ENCODE measurements at regions not wholly inside any gene's neighbourhood (a gene's known extent, or its start where the extent isn't known, plus 50 kb on each side); places are given as distances from the start of the nearest gene placed in this dataset.
"Not testable (repeated sequence)": the region's sequence is repeated elsewhere in the genome, so short reads cannot be mapped to it uniquely, and the experiment has no call there.

DNA sequence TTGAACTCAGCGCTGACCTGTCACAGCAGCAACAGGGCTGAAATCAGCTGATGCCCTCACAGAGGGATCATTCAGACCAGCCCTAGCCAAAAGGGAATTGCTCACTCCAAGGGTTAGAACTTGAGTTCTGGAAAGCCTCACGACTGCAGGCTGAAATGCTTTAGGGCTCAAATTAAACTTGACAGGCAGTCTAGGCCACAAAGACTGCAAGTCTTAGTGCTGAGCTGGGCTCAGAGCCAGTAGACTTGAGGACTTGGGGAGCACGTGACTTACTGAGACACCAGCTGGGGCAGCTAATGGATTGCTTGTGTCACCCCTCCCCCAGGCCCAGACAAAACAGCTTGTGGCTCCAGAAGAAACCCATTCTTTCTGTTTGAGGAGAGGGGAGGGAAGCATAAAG is 119.0 kb upstream of the SLC6A14 start:
- DNase-seq = no peak
- Histone ChIP-seq H3K36me3 (no peaks in the 10 kb centered on the region), H3K27ac (no peak overlapping the region), H3K4me3 (no peak overlapping the region), H3K4me1 (no peaks in the 10 kb centered on the region), H3K9me3 (no peaks in the 10 kb centered on the region), H3K27me3 (no peaks in the 10 kb centered on the region)
- in situ Hi-C loops (cut with MboI; ENCODE audit: low pct_ligation_motif_present in 1 of 4, low pct_unique_long_range_greater_than_20kb in 1 of 4, low sequenced_read_pairs in 3 of 4) (no loop called here), intact Hi-C loops (cut with DNase I; ENCODE audit: low total_unique reads) (no loop called here)
- TF ChIP-seq, protein P1, sequence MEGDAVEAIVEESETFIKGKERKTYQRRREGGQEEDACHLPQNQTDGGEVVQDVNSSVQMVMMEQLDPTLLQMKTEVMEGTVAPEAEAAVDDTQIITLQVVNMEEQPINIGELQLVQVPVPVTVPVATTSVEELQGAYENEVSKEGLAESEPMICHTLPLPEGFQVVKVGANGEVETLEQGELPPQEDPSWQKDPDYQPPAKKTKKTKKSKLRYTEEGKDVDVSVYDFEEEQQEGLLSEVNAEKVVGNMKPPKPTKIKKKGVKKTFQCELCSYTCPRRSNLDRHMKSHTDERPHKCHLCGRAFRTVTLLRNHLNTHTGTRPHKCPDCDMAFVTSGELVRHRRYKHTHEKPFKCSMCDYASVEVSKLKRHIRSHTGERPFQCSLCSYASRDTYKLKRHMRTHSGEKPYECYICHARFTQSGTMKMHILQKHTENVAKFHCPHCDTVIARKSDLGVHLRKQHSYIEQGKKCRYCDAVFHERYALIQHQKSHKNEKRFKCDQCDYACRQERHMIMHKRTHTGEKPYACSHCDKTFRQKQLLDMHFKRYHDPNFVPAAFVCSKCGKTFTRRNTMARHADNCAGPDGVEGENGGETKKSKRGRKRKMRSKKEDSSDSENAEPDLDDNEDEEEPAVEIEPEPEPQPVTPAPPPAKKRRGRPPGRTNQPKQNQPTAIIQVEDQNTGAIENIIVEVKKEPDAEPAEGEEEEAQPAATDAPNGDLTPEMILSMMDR (IDR thresholded peaks at IDR 0.05) = no peak
- TF ChIP-seq POLR2A (IDR thresholded peaks at IDR 0.05) = no peak
- TF ChIP-seq POLR2AphosphoS5 (IDR thresholded peaks at IDR 0.05) = no peak
- TF ChIP-seq EP300 (IDR thresholded peaks at IDR 0.05; ENCODE audit: low read depth) = no peak
- 52% methylated on average over 3 of the region's 3 CpGs; no CpG with 5 or more reads in 1 of the 2 donors for WGBS, 2 donors (ENCODE audit: low coverage in 1 of 2)

DNA sequence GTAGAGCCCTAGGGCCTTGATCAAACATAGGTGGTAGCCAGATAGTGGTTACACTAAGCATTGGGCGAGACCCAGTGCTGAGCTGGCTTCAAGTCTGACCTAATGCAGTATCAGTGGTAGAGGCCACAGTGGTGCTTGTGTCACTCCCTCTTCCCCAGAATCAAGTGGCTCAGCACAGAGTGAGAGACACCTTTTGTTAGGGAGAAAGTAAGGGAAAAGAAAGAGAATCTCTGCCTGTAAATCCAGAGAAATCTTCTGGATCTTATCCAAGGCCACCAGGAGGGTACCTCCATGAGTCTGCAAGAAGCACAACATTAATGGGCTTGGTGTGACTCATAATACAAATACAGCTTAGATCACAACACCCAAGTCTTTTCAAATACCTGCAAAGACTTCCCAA is 117.7 kb upstream of the SLC6A14 start:
- H3K27ac ChIP-seq = no peak overlapping the region
- in situ Hi-C loops (cut with MboI; ENCODE audit: low pct_ligation_motif_present in 1 of 4, low pct_unique_long_range_greater_than_20kb in 1 of 4, low sequenced_read_pairs in 3 of 4) (no loop called here), intact Hi-C loops (cut with DNase I; ENCODE audit: low total_unique reads) (no loop called here)
- 64% methylated on average over 1 of the region's 1 CpG; no CpG with 5 or more reads in 1 of the 2 donors for WGBS, 2 donors (ENCODE audit: low coverage in 1 of 2)
- no peaks in the 10 kb centered on the region for H3K36me3 ChIP-seq
- no peak for DNase-seq
- no peaks in the 10 kb centered on the region for H3K27me3 ChIP-seq
- no peak overlapping the region for H3K4me3 ChIP-seq
- no peaks in the 10 kb centered on the region for H3K4me1 ChIP-seq
- no peak for TF ChIP-seq EP300 (IDR thresholded peaks at IDR 0.05; ENCODE audit: low read depth)
- TF ChIP-seq POLR2AphosphoS5 (IDR thresholded peaks at IDR 0.05) = no peak
- H3K9me3 ChIP-seq = no peaks in the 10 kb centered on the region

DNA sequence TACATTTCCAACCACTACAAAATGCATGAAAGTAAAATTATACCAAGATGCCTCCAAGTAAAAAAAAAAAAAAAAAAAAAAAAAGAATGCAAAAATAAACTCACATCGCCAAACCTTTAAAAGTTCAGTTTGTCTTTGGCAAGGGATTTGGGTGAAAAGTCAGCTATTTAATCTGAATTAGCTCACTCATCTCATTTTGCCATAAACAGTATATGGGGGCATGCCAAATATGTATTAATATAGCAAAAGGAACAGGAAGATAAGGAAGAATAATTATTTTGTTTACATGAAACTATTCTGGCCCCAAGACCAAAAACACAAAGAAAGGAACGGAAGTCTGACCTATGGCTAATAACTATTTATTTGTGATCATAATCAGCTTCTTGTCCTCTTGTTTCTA is 114.7 kb upstream of the SLC6A14 start:
- no peak for TF ChIP-seq EP300 (IDR thresholded peaks at IDR 0.05; ENCODE audit: low read depth)
- no peak for TF ChIP-seq POLR2AphosphoS5 (IDR thresholded peaks at IDR 0.05)
- no peak for TF ChIP-seq POLR2A (IDR thresholded peaks at IDR 0.05)
- TF ChIP-seq, protein P1 (IDR thresholded peaks at IDR 0.05) = no peak
- H3K4me3 ChIP-seq = no peak overlapping the region
- no peaks in the 10 kb centered on the region for H3K9me3 ChIP-seq
- no peak for DNase-seq
- in situ Hi-C loops (cut with MboI; ENCODE audit: low pct_ligation_motif_present in 1 of 4, low pct_unique_long_range_greater_than_20kb in 1 of 4, low sequenced_read_pairs in 3 of 4) = no loop called here
- 62 to 67% methylated on average over 2 of the region's 2 CpGs for WGBS, 2 donors (ENCODE audit: low coverage in 1 of 2)
- H3K27me3 ChIP-seq = no peaks in the 10 kb centered on the region
- intact Hi-C loops (cut with DNase I; ENCODE audit: low total_unique reads) = no loop called here
- H3K4me1 ChIP-seq = no peaks in the 10 kb centered on the region
- no peaks in the 10 kb centered on the region for H3K36me3 ChIP-seq
- H3K27ac ChIP-seq = no peak overlapping the region

DNA sequence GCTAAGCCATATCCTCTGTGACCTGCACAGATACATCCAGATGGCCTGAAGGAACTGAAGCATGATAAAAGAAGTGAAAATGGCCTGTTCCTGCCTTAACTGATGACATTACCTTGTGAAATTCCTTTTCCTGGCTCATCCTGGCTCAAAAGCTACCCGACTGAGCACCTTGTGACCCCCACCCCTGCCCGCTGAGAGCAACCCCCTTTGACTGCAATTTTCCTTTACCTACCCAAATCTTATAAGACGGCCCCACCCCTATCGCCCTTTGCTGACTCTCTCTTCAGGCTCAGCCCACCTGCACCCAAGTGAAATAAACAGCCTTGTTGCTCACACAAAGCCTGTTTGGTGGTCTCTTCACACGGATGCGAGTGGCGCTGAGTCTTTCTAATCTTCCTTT is 104.4 kb upstream of the SLC6A14 start:
- H3K36me3 ChIP-seq; in situ Hi-C loops (cut with MboI; ENCODE audit: low pct_ligation_motif_present in 1 of 4, low pct_unique_long_range_greater_than_20kb in 1 of 4, low sequenced_read_pairs in 3 of 4); H3K4me3 ChIP-seq; H3K27ac ChIP-seq; intact Hi-C loops (cut with DNase I; ENCODE audit: low total_unique reads); H3K9me3 ChIP-seq; H3K4me1 ChIP-seq; DNase-seq; H3K27me3 ChIP-seq: not testable (repeated sequence)
- WGBS, 2 donors (ENCODE audit: low coverage in 1 of 2) = 72 to 80% methylated on average over 2 to 7 of the region's 7 CpGs

DNA sequence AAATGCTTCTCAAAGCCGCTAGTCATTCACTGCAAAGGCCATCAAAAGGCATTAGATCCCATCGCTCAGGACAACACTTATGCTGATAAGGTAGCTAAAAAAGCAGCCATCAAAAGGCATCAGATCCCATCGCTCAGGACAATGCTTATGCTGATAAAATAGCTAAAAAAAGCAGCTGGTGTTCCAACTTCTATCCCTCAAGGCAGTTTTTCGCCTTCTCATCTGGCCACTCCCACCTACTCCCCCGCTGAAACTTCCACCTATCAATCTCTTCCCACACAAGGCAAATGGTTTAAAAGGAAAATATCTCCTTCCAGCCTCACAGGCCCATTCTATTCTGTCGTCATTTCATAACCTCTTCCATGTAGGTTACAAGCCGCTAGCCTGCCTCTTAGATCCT is 101.6 kb upstream of the SLC6A14 start:
- H3K9me3 ChIP-seq; H3K27me3 ChIP-seq; in situ Hi-C loops (cut with MboI; ENCODE audit: low pct_ligation_motif_present in 1 of 4, low pct_unique_long_range_greater_than_20kb in 1 of 4, low sequenced_read_pairs in 3 of 4); H3K36me3 ChIP-seq; DNase-seq; intact Hi-C loops (cut with DNase I; ENCODE audit: low total_unique reads); H3K4me1 ChIP-seq; H3K4me3 ChIP-seq; H3K27ac ChIP-seq: not testable (repeated sequence)
- 57 to 87% methylated on average over 4 to 7 of the region's 7 CpGs for WGBS, 2 donors (ENCODE audit: low coverage in 1 of 2)

DNA sequence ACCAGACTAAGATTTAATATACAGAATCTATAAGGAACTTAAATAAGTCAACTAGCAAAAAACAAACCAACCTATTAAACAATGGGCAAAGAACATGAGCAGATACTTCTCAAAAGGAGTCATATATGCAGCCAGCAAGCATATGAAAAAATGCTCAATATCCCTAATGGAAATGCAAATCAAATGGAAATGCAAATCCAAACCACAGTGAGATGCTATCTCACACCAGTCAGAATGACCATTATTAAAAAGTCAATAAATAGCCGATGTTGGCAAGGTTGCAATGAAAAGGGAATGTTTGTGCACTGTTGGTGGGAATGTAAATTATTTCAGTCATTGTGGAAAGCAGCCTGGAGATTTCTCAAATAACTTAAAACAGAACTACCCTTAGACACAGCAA is 97.0 kb upstream of the SLC6A14 start:
- in situ Hi-C loops (cut with MboI; ENCODE audit: low pct_ligation_motif_present in 1 of 4, low pct_unique_long_range_greater_than_20kb in 1 of 4, low sequenced_read_pairs in 3 of 4) (no loop called here), intact Hi-C loops (cut with DNase I; ENCODE audit: low total_unique reads) (no loop called here)
- H3K9me3 ChIP-seq = no peaks in the 10 kb centered on the region
- H3K4me1 ChIP-seq = no peaks in the 10 kb centered on the region
- no peaks in the 10 kb centered on the region for H3K27me3 ChIP-seq
- TF ChIP-seq, protein P1 (IDR thresholded peaks at IDR 0.05) = no peak
- TF ChIP-seq POLR2AphosphoS5 (IDR thresholded peaks at IDR 0.05) (no peak), EP300 (IDR thresholded peaks at IDR 0.05; ENCODE audit: low read depth) (no peak), POLR2A (IDR thresholded peaks at IDR 0.05) (no peak)
- 87% methylated on average over 1 of the region's 1 CpG; no CpG with 5 or more reads in 1 of the 2 donors for WGBS, 2 donors (ENCODE audit: low coverage in 1 of 2)
- H3K36me3 ChIP-seq = no peaks in the 10 kb centered on the region
- no peak overlapping the region for H3K4me3 ChIP-seq
- no peak overlapping the region for H3K27ac ChIP-seq
- no peak for DNase-seq

All from transverse colon (tissue), 4 donors.